Inferior parietal cortex (tissue), 1 donor: ENCODE measurements at regions not wholly inside any gene's neighbourhood (a gene's known extent, or its start where the extent isn't known, plus 50 kb on each side); places are given as distances from the start of the nearest gene placed in this dataset.
"Not testable (repeated sequence)": the region's sequence is repeated elsewhere in the genome, so short reads cannot be mapped to it uniquely, and the experiment has no call there.

Experiments
- DNase-seq: peaks from one replicate; pipeline ENCODE4 v3.0.0-alpha.2; 2016; ENCODE audit errors: extremely low spot score

DNA sequence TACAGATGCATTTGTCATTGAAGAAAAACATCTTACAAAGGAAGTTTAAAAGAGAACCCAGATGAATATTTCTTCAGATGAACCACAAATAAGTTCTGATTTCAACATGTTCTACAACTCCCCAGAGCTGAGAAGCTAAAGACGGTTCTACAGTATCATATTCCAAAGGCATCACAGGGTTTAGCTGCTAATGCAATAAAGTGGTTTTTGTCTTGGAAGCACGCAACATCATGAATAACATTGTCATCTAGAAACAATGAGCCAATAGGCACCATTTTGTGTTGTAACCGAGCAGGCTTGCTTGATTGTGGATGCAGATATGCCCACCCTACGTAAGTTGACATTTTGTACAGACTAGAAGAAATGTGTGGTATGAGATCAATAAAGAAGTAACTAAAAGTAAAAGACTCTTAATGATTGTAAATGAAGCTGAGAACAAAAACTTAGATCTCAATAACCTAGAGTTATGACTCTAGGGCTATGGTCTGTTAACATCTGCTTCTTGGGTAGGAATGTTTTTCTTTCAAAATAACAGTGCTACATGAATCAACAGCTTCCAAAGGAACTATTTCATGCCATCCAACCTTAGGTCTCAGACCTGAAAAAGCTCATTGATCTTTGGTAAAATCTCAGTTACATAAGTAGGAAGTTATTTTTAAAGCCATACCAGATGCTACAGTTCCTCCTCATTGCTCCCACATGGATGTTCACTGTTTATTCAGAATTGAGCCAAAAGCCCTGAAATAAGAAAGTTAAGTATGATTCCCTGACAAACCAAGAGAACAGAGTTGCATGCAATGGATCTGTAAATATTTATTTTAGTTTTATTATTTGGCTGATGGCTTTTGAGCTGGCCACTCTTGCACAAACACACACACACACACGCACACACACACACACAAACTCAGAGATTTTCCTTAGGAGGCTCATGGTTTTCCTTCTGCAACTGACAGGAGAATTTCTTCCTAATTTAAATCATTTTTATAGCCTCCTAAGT is 118.7 kb upstream of the SLCO6A1 start:
- no peak for DNase-seq

DNA sequence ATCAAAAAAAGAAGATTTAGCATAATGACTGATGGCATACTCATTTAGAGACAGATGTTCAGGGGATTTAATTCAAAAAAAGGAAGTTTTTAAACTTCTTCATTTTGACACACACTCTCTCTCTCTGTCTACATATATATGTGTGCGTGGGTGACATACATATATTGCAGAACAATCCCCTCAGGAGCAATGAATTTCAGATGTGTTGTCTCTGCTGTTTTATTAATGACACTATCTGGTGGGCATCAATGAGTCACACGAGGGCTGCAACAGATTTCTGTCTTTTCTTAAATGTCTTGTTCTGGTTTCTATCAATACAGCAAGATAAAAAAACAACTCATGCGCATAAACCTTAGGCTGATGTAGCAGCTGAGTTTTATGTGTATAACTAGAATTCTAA is 123.5 kb upstream of the SLCO6A1 start:
- no peak for DNase-seq

DNA sequence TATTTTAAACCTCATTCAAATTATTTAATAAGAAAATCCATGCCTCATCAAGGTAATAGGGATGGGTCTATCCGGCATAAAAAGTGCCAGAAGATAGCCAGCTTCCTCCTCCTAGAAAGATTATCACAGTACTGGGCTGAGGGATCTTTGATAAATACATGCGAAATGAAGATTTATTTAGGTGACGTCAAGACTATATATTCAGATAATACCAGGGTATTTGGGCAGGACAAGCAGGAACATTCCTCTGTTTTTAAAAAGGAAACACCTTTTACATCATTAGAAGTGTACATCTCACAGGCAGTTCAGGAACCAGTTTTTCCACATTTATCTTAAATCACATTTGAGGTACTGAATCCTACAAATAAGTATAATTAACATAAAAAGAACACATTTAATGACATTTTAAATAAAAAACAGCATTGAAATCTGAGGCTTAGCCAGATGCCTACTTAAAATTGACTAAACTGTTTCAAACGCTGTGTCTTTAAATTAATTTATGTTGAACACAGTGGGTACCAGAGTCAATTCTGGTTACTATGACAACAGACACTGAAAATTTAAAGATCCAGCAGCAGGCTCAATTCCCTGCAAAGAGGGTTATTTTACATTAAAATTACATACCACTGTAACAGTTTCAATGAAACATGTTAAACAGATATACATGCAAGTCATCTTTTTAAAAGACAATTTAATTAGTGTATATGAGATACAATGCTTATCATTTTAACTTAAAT is 124.7 kb upstream of the SLCO6A1 start:
- no peak for DNase-seq

DNA sequence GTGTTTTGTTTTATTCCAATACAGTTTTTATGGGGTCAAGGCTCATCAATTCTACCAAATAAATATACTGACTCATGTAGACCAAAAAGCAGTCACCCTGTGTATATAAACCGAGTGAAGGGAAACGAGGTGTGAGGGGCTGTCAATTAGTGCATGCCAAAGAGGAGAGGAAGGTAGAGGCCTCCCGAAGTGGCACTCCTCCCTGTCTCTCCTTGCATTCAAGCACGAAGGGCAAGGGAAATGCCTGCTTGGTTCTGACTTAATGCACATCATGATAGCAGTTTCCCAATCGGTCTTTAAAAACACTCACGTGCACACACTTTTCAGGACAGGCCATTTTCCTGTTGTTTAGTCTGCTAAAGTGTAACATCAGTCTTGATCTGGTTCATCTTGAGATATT is 125.6 kb upstream of the SLCO6A1 start:
- no peak for DNase-seq

DNA sequence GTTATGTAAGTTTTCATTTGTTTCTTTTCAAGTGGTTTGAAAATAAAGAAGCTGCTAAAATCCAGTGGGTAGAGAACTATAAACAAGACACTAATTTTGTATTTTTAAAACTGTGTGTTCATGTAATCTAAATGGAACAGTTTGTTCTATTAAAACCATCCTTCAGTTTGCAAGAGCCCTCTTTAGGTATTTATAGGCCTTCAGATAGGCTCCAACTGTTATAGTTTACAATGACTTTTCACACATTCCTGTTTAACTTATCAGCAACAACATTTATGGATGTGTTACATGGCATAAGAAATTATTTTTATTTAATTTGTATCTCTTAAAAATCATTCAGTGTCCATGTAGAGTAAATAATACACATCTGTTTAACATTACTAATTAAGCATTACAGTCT is 126.7 kb upstream of the SLCO6A1 start:
- no peak for DNase-seq

DNA sequence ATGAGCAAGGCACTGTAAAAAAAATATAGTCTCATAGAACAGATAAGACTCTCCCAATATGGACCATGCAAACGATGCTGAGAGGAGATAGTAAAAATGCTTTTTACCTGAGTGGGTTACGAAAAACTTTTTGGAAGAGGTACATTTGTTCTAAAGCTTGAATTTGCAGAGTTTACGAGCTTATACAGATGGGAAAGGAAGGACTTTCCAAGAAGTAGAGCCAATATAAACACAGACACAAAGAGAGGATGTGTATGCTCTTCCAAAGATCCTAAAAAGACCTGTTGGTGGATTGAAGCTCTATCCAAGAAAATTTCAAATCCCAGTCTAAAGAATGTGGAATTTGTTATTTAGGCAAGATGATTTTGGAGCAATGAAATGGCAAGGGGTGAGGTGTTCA is 127.1 kb upstream of the SLCO6A1 start:
- no peak for DNase-seq

DNA sequence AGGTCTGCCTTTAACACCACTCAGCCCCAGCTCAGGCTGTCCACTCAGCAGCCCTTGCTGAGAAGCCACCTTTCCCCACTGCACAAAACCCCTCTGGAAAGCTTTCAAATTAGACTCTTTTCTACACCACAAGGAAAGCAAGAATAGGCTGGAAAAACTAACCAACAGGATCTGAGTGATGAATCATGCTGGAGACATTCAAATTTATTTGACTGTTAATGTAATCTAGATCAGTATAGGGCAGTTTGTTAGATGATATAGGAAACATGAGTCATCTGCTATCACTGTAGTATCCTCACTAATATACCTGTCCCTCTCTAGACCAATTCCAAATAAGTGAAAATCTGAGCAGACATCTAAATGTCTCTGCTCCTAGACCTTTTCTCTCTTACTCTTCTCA is 127.8 kb upstream of the PAM start:
- no peak for DNase-seq

DNA sequence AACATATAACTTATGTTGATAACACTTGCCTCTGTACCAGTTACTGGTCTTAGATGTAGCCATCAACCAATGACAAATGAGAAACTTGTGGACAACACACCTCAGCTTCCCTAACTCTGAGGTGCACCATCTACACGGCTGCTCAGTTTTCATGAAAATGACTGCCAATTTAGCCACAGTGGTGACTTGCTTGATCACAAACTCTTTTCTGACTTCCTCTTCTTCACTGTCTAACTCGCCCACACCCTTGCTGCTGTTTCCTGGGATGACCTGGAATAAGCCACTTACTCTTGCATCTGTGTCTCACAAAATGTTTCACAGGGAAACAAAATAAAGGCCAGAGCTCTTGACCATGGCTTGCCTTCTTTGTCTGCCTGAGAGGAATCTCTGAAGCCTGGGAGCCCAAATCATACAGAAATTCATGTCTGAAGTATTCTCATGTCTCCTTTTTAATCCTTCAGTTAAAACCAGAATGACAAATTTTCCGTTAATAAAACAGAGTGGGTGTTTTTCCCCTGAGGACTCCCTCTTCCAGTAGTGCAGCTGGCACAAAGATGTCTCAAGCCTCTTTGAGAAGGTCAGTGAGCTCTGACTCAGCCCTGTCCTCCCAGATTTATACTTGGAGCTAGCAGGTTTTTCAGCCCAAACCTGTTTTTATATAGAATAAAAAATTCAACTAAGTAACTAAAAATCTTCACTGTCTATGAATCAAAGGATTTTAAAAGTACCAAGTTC is 126.5 kb upstream of the PAM start:
- no peak for DNase-seq

DNA sequence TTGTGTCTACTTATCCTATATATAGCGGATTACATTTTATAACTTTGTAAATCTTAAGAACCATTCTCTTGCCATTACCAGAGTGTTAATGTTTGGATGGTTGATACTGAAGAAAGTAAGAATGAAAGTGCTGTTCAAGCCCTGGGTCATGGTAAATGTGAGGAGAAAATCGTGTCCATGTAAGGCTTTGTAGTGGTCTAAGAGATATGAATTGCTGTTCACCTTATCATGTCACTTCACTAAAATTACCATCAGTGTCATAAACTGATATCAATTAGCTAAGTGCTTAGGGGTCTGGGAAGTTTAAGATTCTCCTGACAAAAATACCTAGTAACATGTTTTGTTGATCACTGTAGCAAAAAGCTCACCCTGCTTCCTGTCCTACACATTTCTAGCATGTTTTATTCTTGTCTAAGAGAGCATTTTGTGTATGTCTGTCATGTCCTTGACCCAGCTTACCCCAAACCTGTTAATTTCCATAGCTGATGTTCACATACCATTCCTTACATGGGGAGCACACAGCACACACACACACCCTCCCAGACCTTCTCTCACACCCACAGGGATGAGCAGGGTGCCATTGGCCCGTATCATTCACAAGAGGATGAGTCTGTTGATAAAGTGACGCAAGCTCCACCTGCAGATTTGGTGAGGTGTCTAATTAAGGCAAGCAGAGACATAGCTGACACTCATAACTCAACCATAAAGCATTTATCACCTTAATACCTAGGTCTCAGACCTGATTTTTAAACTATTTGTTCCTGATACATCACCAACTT is 125.1 kb upstream of the PAM start:
- no peak for DNase-seq

DNA sequence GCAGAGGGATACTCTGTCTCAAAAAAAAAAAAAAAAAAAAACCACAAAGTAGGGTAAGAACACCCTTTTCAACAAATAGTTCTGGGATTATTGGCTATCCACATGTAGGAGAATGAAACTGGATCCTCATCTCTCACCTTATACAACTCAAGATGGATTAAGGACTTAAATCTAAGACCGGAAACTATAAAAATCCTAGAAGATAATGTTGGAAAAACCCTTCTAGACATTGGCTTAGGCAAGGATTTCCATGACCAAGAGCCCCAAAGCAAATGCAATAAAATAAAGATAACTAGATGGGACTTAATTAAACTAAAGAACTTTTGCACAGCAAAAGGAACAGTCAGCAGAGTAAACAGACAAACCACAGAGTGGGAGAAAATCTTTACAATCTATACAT is 119.7 kb upstream of the PAM start:
- DNase-seq: not testable (repeated sequence)

DNA sequence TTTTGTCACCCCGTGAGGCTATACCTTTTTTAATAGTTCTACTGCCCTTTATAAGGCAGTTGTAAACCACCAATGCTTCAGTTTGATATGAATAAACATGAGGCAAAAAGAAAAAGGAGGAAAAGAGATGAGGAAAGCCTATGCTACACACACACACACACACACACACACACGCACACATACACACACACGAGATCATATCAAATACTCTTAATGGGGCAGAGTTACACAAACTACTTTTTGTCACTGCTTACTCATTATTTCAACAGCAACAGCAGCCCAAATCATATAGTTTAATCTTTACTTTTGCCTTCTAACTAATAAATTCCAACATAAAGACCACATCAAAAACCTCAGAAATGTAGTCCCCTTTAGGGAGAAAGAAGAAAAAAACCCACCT is 116.8 kb upstream of the PAM start:
- DNase-seq: no peak

DNA sequence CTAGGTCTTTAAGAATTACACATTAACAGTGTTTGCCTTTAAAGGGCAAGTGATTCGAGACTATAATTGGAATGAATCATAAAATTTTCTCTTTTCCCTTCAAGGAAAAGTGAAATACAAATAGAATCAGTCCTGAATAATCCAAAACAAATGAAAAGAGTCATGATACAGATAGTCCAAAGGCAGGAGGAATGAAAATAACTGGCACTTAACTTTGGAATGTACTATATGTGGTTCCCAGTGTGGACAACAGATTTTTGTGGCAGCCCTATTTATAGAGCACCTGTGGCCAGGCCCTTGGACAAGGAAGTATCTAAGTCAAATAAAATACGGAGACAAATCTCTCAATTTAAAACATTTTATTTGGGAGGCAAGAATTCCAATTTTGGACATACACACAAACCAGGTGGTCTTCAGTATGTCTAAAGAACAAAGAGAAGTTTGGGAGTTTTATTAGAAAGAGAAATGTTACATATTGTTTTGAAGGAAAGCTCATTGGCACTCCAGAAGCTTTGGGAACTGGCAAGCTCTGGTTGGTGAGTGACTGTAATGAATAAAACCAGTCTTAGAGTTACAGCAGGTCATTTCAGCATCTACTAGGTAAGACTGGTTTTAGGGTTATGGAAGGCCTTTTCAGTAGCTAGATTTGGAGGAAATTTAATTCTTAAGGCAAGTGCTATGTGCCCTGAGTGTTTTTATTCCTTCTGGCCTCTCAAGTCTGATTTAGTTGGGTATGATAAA is 116.0 kb upstream of the PAM start:
- no peak for DNase-seq

DNA sequence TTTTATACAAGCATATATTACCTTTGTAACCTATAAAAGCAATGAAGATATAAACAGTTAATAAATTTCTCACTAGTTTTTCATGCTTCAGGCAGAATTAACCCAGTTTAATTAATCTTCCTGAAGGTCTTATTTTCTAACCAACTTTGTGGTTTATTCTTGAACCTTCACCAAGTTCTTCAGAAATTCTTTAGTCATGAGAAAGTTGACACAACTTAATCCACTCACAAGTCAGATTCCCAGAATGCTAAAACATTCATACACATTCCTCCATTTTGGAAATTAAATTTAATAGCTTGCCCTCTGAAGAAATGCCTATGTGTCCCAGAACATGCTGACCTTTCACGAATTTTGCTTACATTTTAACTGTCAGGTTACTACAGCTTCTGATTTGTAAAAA is 105.4 kb upstream of the PAM start:
- no peak for DNase-seq

DNA sequence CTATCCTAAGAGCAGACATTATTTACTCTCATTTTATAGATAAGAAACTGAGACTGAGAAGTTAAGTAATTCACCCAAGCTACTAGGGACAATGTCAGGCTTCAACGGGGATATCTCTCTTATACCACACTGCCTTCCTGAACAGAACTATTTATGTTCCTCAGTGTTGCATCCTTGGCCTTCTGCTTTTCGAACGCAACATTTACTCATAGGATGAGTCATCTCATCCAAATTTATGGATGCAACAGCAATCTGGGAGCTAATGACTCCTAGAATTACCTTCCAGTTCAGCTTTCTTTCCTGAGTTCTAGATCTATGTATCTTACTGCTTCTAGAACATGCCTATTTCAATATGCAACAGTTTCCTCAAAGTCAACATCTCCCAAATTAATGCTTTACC is 103.6 kb upstream of the PAM start:
- no peak for DNase-seq

DNA sequence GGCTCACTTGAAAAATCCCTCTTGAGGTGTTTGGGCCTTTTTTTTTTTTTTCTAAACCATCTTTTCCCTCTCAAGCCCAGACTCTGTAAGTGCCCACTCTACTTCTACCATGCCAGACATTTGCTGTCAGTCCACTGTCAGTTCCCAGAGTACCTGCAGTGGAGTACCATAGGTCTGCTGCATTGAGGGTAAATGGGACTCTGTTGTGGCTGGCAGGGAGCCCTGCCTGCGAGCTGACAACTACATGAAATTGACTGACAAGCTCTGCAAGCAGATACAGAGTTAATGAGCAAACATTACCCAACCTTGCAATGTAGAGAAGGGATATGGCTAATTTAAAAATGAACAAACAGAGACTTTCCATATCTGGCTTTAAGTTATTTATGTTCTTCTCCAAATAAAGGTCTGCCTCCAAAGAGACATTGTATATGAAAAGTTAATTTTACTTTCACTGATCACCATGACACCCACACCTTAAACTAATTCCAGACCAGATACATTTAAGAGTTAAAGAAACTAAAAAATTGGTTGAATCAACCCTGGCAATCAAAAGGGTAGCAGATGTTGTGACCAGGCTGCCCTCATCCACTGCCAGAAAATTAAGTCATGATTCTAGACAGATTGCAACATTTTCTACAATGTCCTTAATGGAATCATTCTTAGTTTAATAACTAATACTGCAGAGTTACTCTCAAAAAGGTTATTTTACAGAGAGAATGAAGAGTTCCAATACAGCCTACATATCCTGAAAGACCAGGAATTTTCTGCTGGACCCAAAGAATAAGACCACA is 100.4 kb upstream of the PAM start:
- no peak for DNase-seq

DNA sequence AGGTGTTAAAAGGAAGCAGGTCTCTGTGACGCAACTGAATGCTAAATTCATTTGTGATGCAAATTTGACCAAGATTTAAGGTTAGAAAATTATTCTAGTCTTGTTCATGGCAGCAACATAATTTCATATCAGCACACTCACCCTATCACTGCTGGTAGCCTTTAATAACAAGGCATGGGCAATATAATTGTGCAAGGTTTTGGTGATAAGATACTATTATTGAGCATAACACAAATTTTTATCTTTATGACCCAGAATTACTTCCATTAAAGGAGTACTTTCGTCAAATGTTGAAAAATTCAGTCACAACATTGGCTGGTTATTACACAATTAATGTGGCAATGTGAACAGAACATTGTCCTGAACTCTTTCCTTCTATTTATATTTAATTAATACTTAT is 96.0 kb upstream of the PAM start:
- DNase-seq: no peak

DNA sequence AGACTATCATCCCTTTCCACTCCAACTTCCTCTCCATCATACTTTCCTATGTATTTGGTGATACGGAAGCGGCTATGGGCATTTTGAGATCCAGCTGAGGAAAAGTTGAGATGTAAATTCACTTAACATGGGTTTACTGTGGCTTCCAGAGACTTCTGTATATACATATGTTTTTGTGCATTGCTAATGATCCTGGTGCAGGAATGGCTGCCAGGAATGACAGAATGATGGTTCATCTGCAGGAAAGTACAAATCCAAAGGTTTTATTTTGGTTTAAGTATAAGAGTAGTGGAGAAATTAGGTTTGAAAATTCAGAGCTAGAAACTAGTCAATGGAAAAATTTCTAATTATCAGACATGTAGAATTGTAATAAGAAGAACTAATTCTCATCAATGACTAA is 95.0 kb upstream of the PAM start:
- no peak for DNase-seq

DNA sequence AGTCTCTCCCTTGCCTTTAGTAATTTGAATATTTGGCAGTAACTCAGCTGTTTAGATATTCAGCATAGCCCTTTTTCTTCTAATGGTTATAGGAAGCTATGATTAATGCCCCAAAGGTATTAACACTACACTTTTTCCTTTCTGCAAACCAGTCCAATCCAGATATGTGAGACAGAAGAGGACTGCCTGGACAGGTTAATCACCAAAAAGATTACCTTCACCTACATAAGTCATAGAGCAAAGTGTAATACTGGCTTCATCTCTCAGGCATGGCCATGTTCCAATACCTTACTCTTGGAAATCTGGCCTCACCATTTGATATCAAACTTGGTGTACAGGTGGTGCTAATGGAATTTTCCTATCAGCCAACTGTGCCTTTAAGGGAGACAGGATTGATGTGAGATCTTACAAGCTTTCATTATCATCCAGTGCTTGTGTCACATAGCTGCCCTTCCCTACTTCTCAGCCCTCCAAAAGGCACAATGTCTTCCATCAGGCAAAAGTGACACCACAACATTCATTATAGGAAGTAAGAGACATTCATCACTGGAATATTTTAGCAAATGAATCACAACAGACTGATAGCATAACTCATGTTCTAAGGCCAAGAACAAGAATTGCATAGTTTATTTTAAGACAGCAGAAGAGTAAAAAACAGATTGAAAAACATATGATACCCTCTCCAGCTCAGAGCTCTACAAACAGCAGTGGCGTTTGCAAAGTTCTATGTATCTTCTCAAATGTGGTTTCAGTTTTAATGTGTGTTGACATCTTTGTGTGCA is 91.2 kb upstream of the PAM start:
- DNase-seq: peak; percentile 42

DNA sequence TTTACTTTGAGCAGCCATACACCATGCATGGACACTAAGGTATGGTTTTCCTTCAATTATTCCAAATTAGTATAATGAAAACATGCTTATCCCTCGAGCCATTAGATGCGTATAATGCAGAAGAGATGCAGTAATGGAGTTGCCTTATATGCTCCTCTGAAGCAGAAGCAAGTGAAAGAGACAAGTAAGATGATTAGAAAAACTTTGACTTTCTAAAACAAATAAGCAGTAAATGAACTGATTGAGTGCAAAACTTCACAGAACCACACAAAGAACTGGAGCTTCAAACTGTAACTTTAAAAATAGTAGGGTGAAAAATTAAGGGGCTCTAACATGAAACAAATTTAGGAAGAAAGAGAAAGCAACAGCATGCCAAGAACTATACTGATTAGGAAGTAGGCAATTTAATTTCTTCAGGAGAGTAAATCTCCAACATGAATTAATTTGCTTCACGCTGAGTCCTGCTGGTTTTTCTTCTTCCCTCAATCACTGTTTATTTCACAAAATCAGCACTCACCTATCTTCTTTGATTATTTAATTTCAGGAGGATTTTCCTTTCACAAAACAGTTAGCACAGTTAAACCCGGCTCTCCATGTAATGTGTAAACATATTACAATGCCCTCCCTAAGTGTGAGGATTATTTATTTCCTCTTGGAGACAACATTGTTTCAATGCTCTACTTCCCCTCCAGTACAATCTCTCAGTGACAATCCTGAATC is 90.3 kb upstream of the PAM start:
- DNase-seq: peak; percentile 9
